ENCODE measurements at regions not wholly inside any gene's neighbourhood (a gene's known extent, or its start where the extent isn't known, plus 50 kb on each side); places are given as distances from the start of the nearest gene placed in this dataset.

DNA sequence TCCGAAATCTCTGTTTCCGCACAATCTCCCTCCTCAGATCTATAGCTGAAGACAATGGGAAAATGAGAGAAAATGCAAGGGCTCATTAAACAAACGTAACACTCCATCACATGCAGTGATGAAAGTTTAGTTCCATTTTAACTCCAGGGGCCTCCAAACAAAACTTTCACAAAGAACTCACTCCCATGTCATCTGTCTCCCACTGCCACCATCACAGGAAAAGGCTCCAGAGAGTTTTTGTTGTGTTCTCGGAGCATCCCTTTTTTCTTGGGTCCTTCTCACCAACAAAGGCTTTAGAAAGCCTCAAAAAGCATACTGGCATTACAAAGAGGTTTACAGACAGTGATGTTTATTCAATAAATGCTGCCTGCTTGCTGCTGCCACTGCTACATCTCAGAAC, 339.6 kb downstream of the TPBG start:
- no peaks in the 10 kb centered on the region for H3K36me3 ChIP-seq (ENCODE audit: insufficient read depth, low read length)
- ChIA-PET CTCF (ENCODE audit: unreplicated experiment) (no interaction called here), POLR2A (no interaction called here)
- intact Hi-C loops (cut with micrococcal nuclease; ENCODE audit: unreplicated experiment): no loop called here
- H3K4me2 ChIP-seq (ENCODE audit: low read length): no peak overlapping the region
- no peak overlapping the region for H3K27ac ChIP-seq (ENCODE audit: low read depth, low read length, poor library complexity, severe bottlenecking)
- H3K9me3 ChIP-seq (ENCODE audit: low read length): no peaks in the 10 kb centered on the region
- no peaks in the 10 kb centered on the region for H4K20me1 ChIP-seq (ENCODE audit: insufficient read depth, low read length)
- BruUV-seq (replicated peaks): no TSS peak
- H3K79me2 ChIP-seq (ENCODE audit: insufficient read depth, low read depth, low read length): no peaks in the 10 kb centered on the region
- no peaks in the 10 kb centered on the region for H3K4me1 ChIP-seq (ENCODE audit: insufficient read depth, low read length, poor library complexity, severe bottlenecking)
- TF ChIP-seq, protein P1, sequence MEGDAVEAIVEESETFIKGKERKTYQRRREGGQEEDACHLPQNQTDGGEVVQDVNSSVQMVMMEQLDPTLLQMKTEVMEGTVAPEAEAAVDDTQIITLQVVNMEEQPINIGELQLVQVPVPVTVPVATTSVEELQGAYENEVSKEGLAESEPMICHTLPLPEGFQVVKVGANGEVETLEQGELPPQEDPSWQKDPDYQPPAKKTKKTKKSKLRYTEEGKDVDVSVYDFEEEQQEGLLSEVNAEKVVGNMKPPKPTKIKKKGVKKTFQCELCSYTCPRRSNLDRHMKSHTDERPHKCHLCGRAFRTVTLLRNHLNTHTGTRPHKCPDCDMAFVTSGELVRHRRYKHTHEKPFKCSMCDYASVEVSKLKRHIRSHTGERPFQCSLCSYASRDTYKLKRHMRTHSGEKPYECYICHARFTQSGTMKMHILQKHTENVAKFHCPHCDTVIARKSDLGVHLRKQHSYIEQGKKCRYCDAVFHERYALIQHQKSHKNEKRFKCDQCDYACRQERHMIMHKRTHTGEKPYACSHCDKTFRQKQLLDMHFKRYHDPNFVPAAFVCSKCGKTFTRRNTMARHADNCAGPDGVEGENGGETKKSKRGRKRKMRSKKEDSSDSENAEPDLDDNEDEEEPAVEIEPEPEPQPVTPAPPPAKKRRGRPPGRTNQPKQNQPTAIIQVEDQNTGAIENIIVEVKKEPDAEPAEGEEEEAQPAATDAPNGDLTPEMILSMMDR (conservative IDR thresholded peaks at IDR 0.05; ENCODE audit: low read length): no peak
- TF ChIP-seq EZH2phosphoT487 (IDR thresholded peaks at IDR 0.05; ENCODE audit: borderline replicate concordance, low read depth, low read length): no peak
- no peaks in the 10 kb centered on the region for H3K9me2 ChIP-seq (ENCODE audit: insufficient read depth, low read length)
- no peak for DNase-seq (ENCODE audit: low spot score)
- H3K4me3 ChIP-seq (ENCODE audit: low read depth, low read length, poor library complexity, severe bottlenecking): no peak overlapping the region
- H2AFZ ChIP-seq (ENCODE audit: low read length): no peak overlapping the region

DNA sequence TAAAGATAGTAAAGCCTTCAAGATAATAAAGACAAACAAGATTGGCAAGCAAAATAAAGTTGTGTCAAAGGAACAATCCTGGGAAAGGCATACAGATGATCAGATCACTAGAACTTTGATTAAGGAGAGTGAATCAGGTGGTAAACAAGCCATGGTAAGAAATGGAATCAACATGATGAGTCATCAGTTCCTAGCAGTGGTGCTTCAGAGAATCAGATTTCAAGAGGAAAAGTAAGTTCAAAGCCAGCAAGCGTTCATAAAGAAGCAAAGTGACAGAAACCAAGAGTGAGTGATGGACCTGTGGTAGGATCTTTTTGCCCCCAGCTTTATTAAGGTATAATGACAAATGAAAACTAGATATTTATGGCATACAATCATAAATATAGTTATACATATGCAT, 340.4 kb downstream of the TPBG start:
- H2AFZ ChIP-seq (ENCODE audit: low read length): no peak overlapping the region
- POLR2A ChIA-PET: no interaction called here
- no peak overlapping the region for H3K4me3 ChIP-seq (ENCODE audit: low read depth, low read length, poor library complexity, severe bottlenecking)
- no peaks in the 10 kb centered on the region for H3K4me1 ChIP-seq (ENCODE audit: insufficient read depth, low read length, poor library complexity, severe bottlenecking)
- no peak for DNase-seq (ENCODE audit: low spot score)
- H3K27ac ChIP-seq (ENCODE audit: low read depth, low read length, poor library complexity, severe bottlenecking): no peak overlapping the region
- no peaks in the 10 kb centered on the region for H3K9me2 ChIP-seq (ENCODE audit: insufficient read depth, low read length)
- H3K36me3 ChIP-seq (ENCODE audit: insufficient read depth, low read length): no peaks in the 10 kb centered on the region
- intact Hi-C loops (cut with micrococcal nuclease; ENCODE audit: unreplicated experiment): no loop called here
- no peaks in the 10 kb centered on the region for H3K79me2 ChIP-seq (ENCODE audit: insufficient read depth, low read depth, low read length)
- no peaks in the 10 kb centered on the region for H3K9me3 ChIP-seq (ENCODE audit: low read length)
- H4K20me1 ChIP-seq (ENCODE audit: insufficient read depth, low read length): no peaks in the 10 kb centered on the region
- BruUV-seq (replicated peaks): no TSS peak
- CTCF ChIA-PET (ENCODE audit: unreplicated experiment): no interaction called here
- no peak overlapping the region for H3K4me2 ChIP-seq (ENCODE audit: low read length)
- TF ChIP-seq, protein P1 (conservative IDR thresholded peaks at IDR 0.05; ENCODE audit: low read length): no peak
- TF ChIP-seq EZH2phosphoT487 (IDR thresholded peaks at IDR 0.05; ENCODE audit: borderline replicate concordance, low read depth, low read length): no peak

DNA sequence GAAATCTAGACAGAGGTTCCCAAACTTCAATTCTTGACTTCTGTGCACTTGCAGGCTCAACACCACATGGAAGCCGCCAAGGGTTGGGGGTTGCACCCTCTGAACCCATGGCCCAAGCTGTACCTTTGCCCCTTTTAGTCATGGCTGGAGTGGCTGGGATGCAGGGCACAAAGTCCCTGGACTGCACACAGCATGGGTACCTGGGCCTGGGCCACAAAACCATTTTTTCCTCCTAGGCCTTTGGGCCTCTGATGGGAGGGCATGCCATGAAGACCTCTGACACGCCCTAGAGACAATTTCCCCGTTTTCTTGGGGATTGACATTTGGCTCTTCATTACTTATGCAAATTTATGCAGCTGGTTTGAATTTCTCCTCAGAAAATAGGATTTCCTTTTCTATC, 342.0 kb downstream of the TPBG start:
- BruUV-seq (replicated peaks): no TSS peak
- intact Hi-C loops (cut with micrococcal nuclease; ENCODE audit: unreplicated experiment): no loop called here
- no peak for DNase-seq (ENCODE audit: low spot score)
- ChIA-PET CTCF (ENCODE audit: unreplicated experiment) (no interaction called here), POLR2A (interaction anchor here (0.6 to 0.7 kb wide), 2 partner anchors 284 to 520 kb away, joined by 3 to 6 read pairs; no protein-coding TSS in a partner anchor)
- H3K36me3 ChIP-seq (ENCODE audit: insufficient read depth, low read length): no peaks in the 10 kb centered on the region
- no peaks in the 10 kb centered on the region for H3K4me1 ChIP-seq (ENCODE audit: insufficient read depth, low read length, poor library complexity, severe bottlenecking)
- no peak for TF ChIP-seq EZH2phosphoT487 (IDR thresholded peaks at IDR 0.05; ENCODE audit: borderline replicate concordance, low read depth, low read length)
- TF ChIP-seq, protein P1 (conservative IDR thresholded peaks at IDR 0.05; ENCODE audit: low read length): no peak
- no peaks in the 10 kb centered on the region for H4K20me1 ChIP-seq (ENCODE audit: insufficient read depth, low read length)
- H3K79me2 ChIP-seq (ENCODE audit: insufficient read depth, low read depth, low read length): no peaks in the 10 kb centered on the region
- no peaks in the 10 kb centered on the region for H3K9me3 ChIP-seq (ENCODE audit: low read length)
- H2AFZ ChIP-seq (ENCODE audit: low read length): no peak overlapping the region
- no peak overlapping the region for H3K4me3 ChIP-seq (ENCODE audit: low read depth, low read length, poor library complexity, severe bottlenecking)
- no peaks in the 10 kb centered on the region for H3K9me2 ChIP-seq (ENCODE audit: insufficient read depth, low read length)
- no peak overlapping the region for H3K27ac ChIP-seq (ENCODE audit: low read depth, low read length, poor library complexity, severe bottlenecking)
- H3K4me2 ChIP-seq (ENCODE audit: low read length): no peak overlapping the region
